GM23248 (cell line): ENCODE measurements at regions not wholly inside any gene's neighbourhood (a gene's known extent, or its start where the extent isn't known, plus 50 kb on each side); places are given as distances from the start of the nearest gene placed in this dataset.

Experiments used
- DNase-seq: peaks from one replicate; pipeline ENCODE4 v3.0.0-alpha.2; 2015
- H2AFZ ChIP-seq: fragments of 200-600 bp; sonication (generic); 2 replicates; pipeline ENCODE4 v1.6.1; 2016; ENCODE audit warnings: antibody characterized with exemption
- H3F3A ChIP-seq: fragments of 200-600 bp; sonication (generic); 2 replicates; pipeline ENCODE4 v1.6.1; 2016; ENCODE audit warnings: mild to moderate bottlenecking, antibody characterized with exemption, mixed run types; ENCODE audit not compliant: insufficient read depth
- H3K27ac ChIP-seq: fragments of 200-600 bp; sonication (generic); 2 replicates; pipeline ENCODE4 v1.5.1; 2016; ENCODE audit warnings: mild to moderate bottlenecking
- H3K27me3 ChIP-seq: fragments of 200-600 bp; sonication (generic); replicated peaks from 2 replicates; pipeline ENCODE4 v1.6.1; 2016; ENCODE audit warnings: mild to moderate bottlenecking; ENCODE audit not compliant: insufficient read depth
- H3K36me3 ChIP-seq: fragments of 200-600 bp; sonication (generic); 2 replicates; pipeline ENCODE4 v1.6.1; 2016; ENCODE audit warnings: low read depth, mild to moderate bottlenecking
- H3K4me1 ChIP-seq: fragments of 200-600 bp; sonication (generic); 2 replicates; pipeline ENCODE4 v1.6.1; 2016; ENCODE audit warnings: mild to moderate bottlenecking; ENCODE audit not compliant: insufficient read depth
- H3K4me2 ChIP-seq: fragments of 200-600 bp; sonication (generic); one replicate; pipeline ENCODE4 v1.6.1; 2016; ENCODE audit warnings: mild to moderate bottlenecking; ENCODE audit not compliant: unreplicated experiment
- H3K4me3 ChIP-seq: fragments of 200-600 bp; sonication (generic); 2 replicates; pipeline ENCODE4 v1.5.1; 2016; ENCODE audit warnings: mild to moderate bottlenecking
- H3K79me2 ChIP-seq: fragments of 200-600 bp; sonication (generic); 2 replicates; pipeline ENCODE4 v1.6.1; 2016; ENCODE audit warnings: mild to moderate bottlenecking; ENCODE audit not compliant: insufficient read depth
- H3K9ac ChIP-seq: fragments of 200-600 bp; sonication (generic); 2 replicates; pipeline ENCODE4 v1.6.1; 2016; ENCODE audit warnings: mild to moderate bottlenecking
- H3K9me2 ChIP-seq: fragments of 200-600 bp; sonication (generic); 2 replicates; pipeline ENCODE4 v1.6.1; 2016; ENCODE audit warnings: mixed run types, mild to moderate bottlenecking, moderate library complexity; ENCODE audit not compliant: insufficient read depth
- H3K9me3 ChIP-seq: fragments of 200-600 bp; sonication (generic); one replicate; pipeline ENCODE4 v1.6.1; 2017; ENCODE audit warnings: low read depth
- H4K20me1 ChIP-seq: fragments of 200-600 bp; sonication (generic); 2 replicates; pipeline ENCODE4 v1.6.0; 2016; ENCODE audit not compliant: insufficient read depth
- EZH2 ChIP-seq: fragments of 200-600 bp; sonication (generic); IDR thresholded peaks from 2 replicates; pipeline ENCODE4 v1.6.1; 2018; ENCODE audit warnings: antibody characterized with exemption, mild to moderate bottlenecking; ENCODE audit not compliant: insufficient read depth, poor library complexity, severe bottlenecking
- EZH2phosphoT487 ChIP-seq: fragments of 200-600 bp; sonication (generic); IDR thresholded peaks from 2 replicates; pipeline ENCODE4 v1.6.1; 2018; ENCODE audit warnings: antibody characterized with exemption, moderate library complexity, mild to moderate bottlenecking, low read depth; ENCODE audit not compliant: insufficient read depth
- WGBS, 2 experiments: methylation state at CpG; one replicate each; pipeline ENCODE4 v1.1.6; 2015 to 2017; ENCODE audit warnings: low lambda C conversion rate in 2 of 2, low coverage in 1 of 2; ENCODE audit errors: missing lambda C conversion rate in 2 of 2; 5-methylcytosine and 5-hydroxymethylcytosine counted together
- in situ Hi-C: fragments of 300-500 bp; cut with MboI; formaldehyde crosslinking; loops from 2 replicates; pipeline ENCODE4 v1.15.0; 2020

GRCh38 chr2:20939931-20940795 is 103.7 kb downstream of the APOB start:
- Histone ChIP-seq H3K79me2 (no peaks in the 10 kb centered on the region), H2AFZ (no peak overlapping the region), H3K9me2 (no peaks in the 10 kb centered on the region), H3K36me3 (no peaks in the 10 kb centered on the region), H3F3A (no peaks in the 10 kb centered on the region), H3K9ac (no peak overlapping the region), H3K27ac (no peak overlapping the region), H3K4me1 (no peaks in the 10 kb centered on the region), H3K4me2 (no peak overlapping the region), H4K20me1 (no peaks in the 10 kb centered on the region), H3K4me3 (no peak overlapping the region), H3K9me3 (no peaks in the 10 kb centered on the region), H3K27me3 (no peaks in the 10 kb centered on the region)
- no peak for DNase-seq
- no peak for TF ChIP-seq EZH2phosphoT487
- TF ChIP-seq EZH2, result no peak
- 33 to 34% methylated on average over 13 of the region's 13 CpGs for WGBS, 2 experiments
- in situ Hi-C loops, result loop anchor here (25.0 kb wide), 1 partner anchor 553 kb away; no protein-coding TSS in a partner anchor

DNA sequence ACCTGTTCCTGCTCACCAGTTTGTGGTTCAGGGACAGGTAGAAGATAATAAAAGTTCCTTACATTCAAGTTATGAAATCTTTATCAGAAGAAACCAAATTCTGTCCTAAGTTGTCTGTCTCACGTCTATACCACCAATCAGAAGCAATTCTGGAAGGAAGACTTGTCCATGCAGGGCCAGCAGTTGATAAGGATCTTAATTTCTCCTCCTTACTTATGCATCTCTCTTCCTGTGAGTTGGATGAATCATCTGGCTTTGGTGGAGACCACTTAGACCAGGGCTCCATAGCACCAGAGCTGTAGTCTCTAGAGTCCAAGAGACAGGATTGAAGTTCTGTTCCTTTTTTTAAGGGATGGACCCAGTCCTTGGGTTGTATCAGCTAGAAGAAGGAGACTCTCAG is 106.5 kb downstream of the APOB start:
- Histone ChIP-seq H3K4me3 (no peak overlapping the region), H3K27me3 (no peaks in the 10 kb centered on the region), H3K4me2 (no peak overlapping the region), H3K4me1 (peaks cover 5% of the 10 kb centered on the region), H3K9ac (no peak overlapping the region), H3K27ac (no peak overlapping the region), H4K20me1 (no peaks in the 10 kb centered on the region), H3K36me3 (no peaks in the 10 kb centered on the region), H3K9me3 (no peaks in the 10 kb centered on the region), H3K79me2 (no peaks in the 10 kb centered on the region), H2AFZ (no peak overlapping the region), H3K9me2 (no peaks in the 10 kb centered on the region), H3F3A (no peaks in the 10 kb centered on the region)
- no peak for TF ChIP-seq EZH2
- DNase-seq, result no peak
- 3 to 5% methylated on average over 1 of the region's 1 CpG for WGBS, 2 experiments
- in situ Hi-C loops, result loop anchor here (25.0 kb wide), 1 partner anchor 550 kb away; no protein-coding TSS in a partner anchor

DNA sequence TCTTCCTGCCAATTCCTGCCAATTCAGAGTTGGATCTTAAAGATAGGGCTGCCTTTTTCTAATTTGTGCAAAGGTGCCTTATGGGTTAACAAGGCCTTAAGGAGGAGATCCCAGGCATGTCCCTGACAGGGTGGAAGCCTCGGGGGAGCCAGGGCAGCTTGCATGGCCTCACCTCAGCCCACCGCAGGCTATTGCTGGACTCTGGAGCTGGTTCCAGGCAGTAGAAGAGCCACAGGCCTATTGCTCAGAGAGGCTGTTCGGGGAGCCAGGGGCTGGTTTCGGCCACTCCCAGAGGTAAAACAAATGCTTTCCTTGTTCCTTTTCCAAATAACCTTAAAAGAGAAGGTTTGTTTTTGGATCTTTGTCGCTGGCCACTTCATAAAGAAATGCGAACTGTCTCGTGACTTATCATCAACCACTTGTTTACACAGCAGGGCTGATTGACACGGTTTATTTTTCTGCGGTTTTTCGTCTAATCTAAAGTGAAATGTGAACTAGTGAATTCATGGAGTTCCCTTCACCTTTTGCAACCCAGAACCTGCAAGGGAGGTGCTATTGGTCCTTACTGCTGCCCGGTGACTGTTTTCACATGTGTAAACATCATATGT is 108.6 kb downstream of the APOB start:
- in situ Hi-C loops, result loop anchor here (25.0 kb wide), 1 partner anchor 548 kb away; no protein-coding TSS in a partner anchor
- Histone ChIP-seq H3K9me2 (no peaks in the 10 kb centered on the region), H3K9ac (no peak overlapping the region), H3K27ac (no peak overlapping the region), H3K4me2 (no peak overlapping the region), H3K4me1 (peaks cover 5% of the 10 kb centered on the region), H3K4me3 (no peak overlapping the region), H2AFZ (no peak overlapping the region), H4K20me1 (no peaks in the 10 kb centered on the region), H3K9me3 (no peaks in the 10 kb centered on the region), H3K36me3 (no peaks in the 10 kb centered on the region), H3K27me3 (no peaks in the 10 kb centered on the region), H3F3A (no peaks in the 10 kb centered on the region), H3K79me2 (no peaks in the 10 kb centered on the region)
- 43 to 44% methylated on average over 11 of the region's 11 CpGs for WGBS, 2 experiments
- no peak for DNase-seq
- TF ChIP-seq EZH2phosphoT487 (no peak), EZH2 (no peak)

DNA sequence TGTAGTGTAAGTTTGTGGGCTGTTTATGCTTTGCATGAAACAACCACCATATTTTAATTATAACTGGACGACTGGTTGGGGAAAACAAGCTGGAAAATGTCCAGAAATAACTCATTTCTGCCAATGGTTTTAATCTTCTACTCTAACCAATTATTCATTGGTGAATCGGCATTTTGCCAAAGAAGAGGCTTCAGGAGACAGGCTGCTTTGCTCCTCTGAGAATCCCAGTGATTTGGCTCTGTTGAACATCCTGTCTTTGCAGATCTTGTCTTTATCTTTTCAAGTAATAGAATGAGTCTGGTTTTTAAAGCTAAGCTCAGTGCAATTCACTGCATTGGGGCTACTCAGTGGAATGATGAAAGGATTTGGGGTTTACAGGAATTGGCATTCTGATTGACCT is 109.6 kb downstream of the APOB start:
- Histone ChIP-seq H4K20me1 (no peaks in the 10 kb centered on the region), H3K4me1 (peaks cover 5% of the 10 kb centered on the region), H3K9me3 (no peaks in the 10 kb centered on the region), H3K9ac (no peak overlapping the region), H3K79me2 (no peaks in the 10 kb centered on the region), H3F3A (no peaks in the 10 kb centered on the region), H3K27ac (no peak overlapping the region), H2AFZ (no peak overlapping the region), H3K4me3 (no peak overlapping the region), H3K4me2 (no peak overlapping the region), H3K27me3 (no peaks in the 10 kb centered on the region), H3K9me2 (no peaks in the 10 kb centered on the region), H3K36me3 (no peaks in the 10 kb centered on the region)
- in situ Hi-C loops, result loop anchor here (25.0 kb wide), 1 partner anchor 547 kb away; no protein-coding TSS in a partner anchor
- DNase-seq, result peak; percentile 12
- 0 to 2% methylated on average over 2 of the region's 2 CpGs for WGBS, 2 experiments
- TF ChIP-seq EZH2phosphoT487 (no peak), EZH2 (no peak)
